Thyroid gland (tissue), 4 donors: ENCODE measurements at regions not wholly inside any gene's neighbourhood (a gene's known extent, or its start where the extent isn't known, plus 50 kb on each side); places are given as distances from the start of the nearest gene placed in this dataset.

Source experiments
- DNase-seq, 2 donors: peaks; one replicate each; pipeline ENCODE4 v3.0.0-alpha.2; 2019
- H3K27ac ChIP-seq, 3 donors: fragments of 200-600 bp; sonication (generic); 1 replicate in 2 of 3; 2 replicates in 1 of 3; pipeline ENCODE4 v1.5.1; 2016 to 2019; ENCODE audit warnings: mild to moderate bottlenecking in 1 of 3, moderate library complexity in 1 of 3
- H3K27me3 ChIP-seq: fragments of 200-600 bp; sonication (generic); one replicate; pipeline ENCODE4 v1.5.1; 2019
- H3K36me3 ChIP-seq, 2 donors: fragments of 200-600 bp; sonication (generic); one replicate each; pipeline ENCODE4 v1.5.1; 2016 to 2019
- H3K4me1 ChIP-seq, 2 donors: fragments of 200-600 bp; sonication (generic); one replicate each; pipeline ENCODE4 v1.5.1; 2017 to 2019
- H3K4me3 ChIP-seq, 3 donors: fragments of 200-600 bp; sonication (generic); replicated peaks in 1 of 3; 1 replicate in 2 of 3; 2 replicates in 1 of 3; pipeline ENCODE4 v1.5.1; 2016; ENCODE audit warnings: mild to moderate bottlenecking in 1 of 3
- H3K9me3 ChIP-seq: fragments of 200-600 bp; sonication (generic); one replicate; pipeline ENCODE4 v1.5.1; 2017
- POLR2A ChIP-seq, 2 donors: fragments of 450-650 bp; IDR thresholded peaks; one replicate each; pipeline ENCODE4 v1.6.1; 2017; ENCODE audit warnings: antibody characterized with exemption in 2 of 2, mild to moderate bottlenecking in 2 of 2, moderate library complexity in 1 of 2
- WGBS, 2 donors: methylation state at CpG; one replicate each; pipeline ENCODE4 v1.1.5; 2017; 5-methylcytosine and 5-hydroxymethylcytosine counted together
- intact Hi-C: fragments of 100-400 bp; cut with DNase I; formaldehyde crosslinking; loops from one replicate; pipeline ENCODE4 v1.15.1; 2023
- TF ChIP-seq, protein P1 (sequence below), 6 experiments: fragments of 200-600 bp in 3 of 6; fragments of 450-650 bp in 3 of 6; sonication (generic) in 3 of 6; IDR thresholded peaks; one replicate each; pipeline ENCODE4 v1.5.1; 2016 to 2019; ENCODE audit warnings: antibody characterized with exemption in 6 of 6, mild to moderate bottlenecking in 2 of 6, inconsistent platforms in 1 of 6, moderate library complexity in 1 of 6

- intact Hi-C loops, result no loop called here
- WGBS, 2 donors, result 45 to 57% methylated on average over 5 of the region's 5 CpGs
- Histone ChIP-seq H3K27ac (no peak overlapping the region), H3K9me3 (no peaks in the 10 kb centered on the region), H3K36me3 (no peaks in the 10 kb centered on the region), H3K4me1 (peaks cover 0 to 13% of the 10 kb centered on the region in 2 donors), H3K4me3 (no peak overlapping the region), H3K27me3 (no peaks in the 10 kb centered on the region)
- TF ChIP-seq, protein P1, sequence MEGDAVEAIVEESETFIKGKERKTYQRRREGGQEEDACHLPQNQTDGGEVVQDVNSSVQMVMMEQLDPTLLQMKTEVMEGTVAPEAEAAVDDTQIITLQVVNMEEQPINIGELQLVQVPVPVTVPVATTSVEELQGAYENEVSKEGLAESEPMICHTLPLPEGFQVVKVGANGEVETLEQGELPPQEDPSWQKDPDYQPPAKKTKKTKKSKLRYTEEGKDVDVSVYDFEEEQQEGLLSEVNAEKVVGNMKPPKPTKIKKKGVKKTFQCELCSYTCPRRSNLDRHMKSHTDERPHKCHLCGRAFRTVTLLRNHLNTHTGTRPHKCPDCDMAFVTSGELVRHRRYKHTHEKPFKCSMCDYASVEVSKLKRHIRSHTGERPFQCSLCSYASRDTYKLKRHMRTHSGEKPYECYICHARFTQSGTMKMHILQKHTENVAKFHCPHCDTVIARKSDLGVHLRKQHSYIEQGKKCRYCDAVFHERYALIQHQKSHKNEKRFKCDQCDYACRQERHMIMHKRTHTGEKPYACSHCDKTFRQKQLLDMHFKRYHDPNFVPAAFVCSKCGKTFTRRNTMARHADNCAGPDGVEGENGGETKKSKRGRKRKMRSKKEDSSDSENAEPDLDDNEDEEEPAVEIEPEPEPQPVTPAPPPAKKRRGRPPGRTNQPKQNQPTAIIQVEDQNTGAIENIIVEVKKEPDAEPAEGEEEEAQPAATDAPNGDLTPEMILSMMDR (IDR thresholded peaks at IDR 0.05), result no peak
- TF ChIP-seq POLR2A (IDR thresholded peaks at IDR 0.05), result no peak
- DNase-seq, result peak; percentile 21 to 44
Measured at GRCh38 chr20:56839786-56840185, 210.7 kb downstream of the TFAP2C start.

DNA sequence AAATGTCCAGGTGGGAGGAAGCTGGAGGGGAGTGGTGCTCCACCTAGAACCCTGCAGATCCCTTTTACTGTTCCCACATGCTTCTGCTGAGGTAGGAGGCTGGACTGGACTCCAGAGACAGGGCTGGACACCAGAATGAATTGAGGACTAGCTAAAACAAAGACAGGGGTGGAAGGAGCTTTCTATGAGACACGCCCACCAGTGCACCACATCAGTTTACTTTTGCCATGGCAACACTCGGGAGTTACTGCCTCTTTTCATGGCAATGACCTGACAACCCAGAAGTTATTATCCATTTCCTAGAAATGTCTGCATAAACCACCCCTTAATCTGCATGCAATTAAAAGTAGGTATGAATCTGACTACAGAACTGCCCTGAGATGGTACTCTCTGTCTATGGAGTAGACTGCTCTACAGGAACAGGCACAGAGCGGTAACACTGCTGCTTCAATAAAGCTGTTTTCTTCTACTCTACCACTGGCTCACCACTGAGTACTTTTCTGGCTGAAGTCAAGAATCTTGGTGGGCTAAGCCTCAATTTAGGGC, 211.7 kb downstream of the TFAP2C start:
- peaks cover 0 to 13% of the 10 kb centered on the region in 2 donors for H3K4me1 ChIP-seq
- no peaks in the 10 kb centered on the region for H3K27me3 ChIP-seq
- H3K9me3 ChIP-seq, result no peaks in the 10 kb centered on the region
- H3K36me3 ChIP-seq, result no peaks in the 10 kb centered on the region
- H3K4me3 ChIP-seq, result no peak overlapping the region
- no peak overlapping the region for H3K27ac ChIP-seq
- no peak for TF ChIP-seq POLR2A (IDR thresholded peaks at IDR 0.05)
- TF ChIP-seq, protein P1 (IDR thresholded peaks at IDR 0.05), result no peak
- DNase-seq, result no peak
- WGBS, 2 donors, result 68 to 73% methylated on average over 3 of the region's 3 CpGs
- intact Hi-C loops, result no loop called here

- Histone ChIP-seq H3K27ac (no peak overlapping the region), H3K36me3 (no peaks in the 10 kb centered on the region), H3K9me3 (no peaks in the 10 kb centered on the region), H3K4me1 (peaks cover 0 to 13% of the 10 kb centered on the region in 2 donors), H3K27me3 (no peaks in the 10 kb centered on the region), H3K4me3 (no peak overlapping the region)
- intact Hi-C loops, result no loop called here
- no peak for DNase-seq
- WGBS, 2 donors, result 46 to 51% methylated on average over 6 of the region's 6 CpGs
- no peak for TF ChIP-seq POLR2A (IDR thresholded peaks at IDR 0.05)
- TF ChIP-seq, protein P1 (IDR thresholded peaks at IDR 0.05), result no peak
Measured at GRCh38 chr20:56841346-56841908, 212.3 kb downstream of the TFAP2C start.

DNA sequence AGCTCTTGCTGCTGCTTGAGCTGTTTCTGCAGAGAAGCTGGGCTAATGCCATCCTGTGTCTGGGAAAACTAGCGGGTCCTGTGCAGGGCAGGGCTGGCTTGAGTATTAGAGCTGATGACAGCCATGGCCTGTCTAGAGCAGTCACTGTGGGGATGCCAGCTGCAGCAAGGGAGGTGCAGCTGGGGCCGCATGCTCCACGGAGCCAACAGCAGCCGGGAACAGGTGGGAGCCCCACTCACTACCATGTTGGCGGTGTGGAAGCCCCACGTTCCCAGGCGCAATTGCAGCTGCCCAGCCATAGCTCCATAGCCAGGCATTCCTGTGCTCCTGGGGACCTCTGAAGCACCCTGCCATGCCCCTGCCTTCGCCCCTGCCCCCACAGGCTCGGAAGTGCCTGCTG, 212.9 kb downstream of the TFAP2C start:
- WGBS, 2 donors, result 91% methylated on average over 9 of the region's 9 CpGs; no CpG with 5 or more reads in 1 of the 2 donors
- Histone ChIP-seq H3K9me3 (no peaks in the 10 kb centered on the region), H3K4me3 (no peak overlapping the region), H3K27me3 (no peaks in the 10 kb centered on the region), H3K4me1 (peaks cover 0 to 13% of the 10 kb centered on the region in 2 donors), H3K36me3 (no peaks in the 10 kb centered on the region), H3K27ac (no peak overlapping the region)
- intact Hi-C loops, result no loop called here
- DNase-seq, result no peak
- TF ChIP-seq POLR2A (IDR thresholded peaks at IDR 0.05), result no peak
- TF ChIP-seq, protein P1 (IDR thresholded peaks at IDR 0.05), result no peak

- TF ChIP-seq POLR2A (IDR thresholded peaks at IDR 0.05), result no peak
- TF ChIP-seq, protein P1 (IDR thresholded peaks at IDR 0.05), result no peak
- Histone ChIP-seq H3K9me3 (no peaks in the 10 kb centered on the region), H3K36me3 (no peaks in the 10 kb centered on the region), H3K27ac (peak overlapping the region in 1 of 3 donors; percentile 61), H3K27me3 (no peaks in the 10 kb centered on the region), H3K4me3 (no peak overlapping the region), H3K4me1 (peaks cover 0 to 13% of the 10 kb centered on the region in 2 donors)
- intact Hi-C loops, result no loop called here
- WGBS, 2 donors, result 28 to 38% methylated on average over 7 of the region's 7 CpGs
- DNase-seq, result peak; percentile 98 to 99
Measured at GRCh38 chr20:56843386-56843785, 214.3 kb downstream of the TFAP2C start.
